ENCODE measurements at regions not wholly inside any gene's neighbourhood (a gene's known extent, or its start where the extent isn't known, plus 50 kb on each side); places are given as distances from the start of the nearest gene placed in this dataset.

GRCh38 chr3:16695710-16696109, 90.5 kb upstream of the DAZL start:
- TF ChIP-seq CTCF (conservative IDR thresholded peaks at IDR 0.05), result no peak
- peaks cover 4% of the 10 kb centered on the region for H3K4me1 Mint-ChIP-seq
- H3K27ac Mint-ChIP-seq (ENCODE audit: unreplicated experiment), result no peak overlapping the region
- peaks cover 2% of the 10 kb centered on the region for H3K27me3 Mint-ChIP-seq (ENCODE audit: low read depth)
- no peaks in the 10 kb centered on the region for H3K9me3 Mint-ChIP-seq
- no peak overlapping the region for H3K4me3 Mint-ChIP-seq
- no peaks in the 10 kb centered on the region for H3K36me3 Mint-ChIP-seq (ENCODE audit: low read depth)
- no peak for DNase-seq (ENCODE audit: low read depth, low spot score)

- DNase-seq (ENCODE audit: low read depth, low spot score), result no peak
- Mint-ChIP-seq H3K9me3 (no peaks in the 10 kb centered on the region), H3K4me3 (no peak overlapping the region), H3K27ac (ENCODE audit: unreplicated experiment) (peak overlapping the region; percentile 54), H3K36me3 (ENCODE audit: low read depth) (no peaks in the 10 kb centered on the region), H3K27me3 (ENCODE audit: low read depth) (peaks cover 2% of the 10 kb centered on the region), H3K4me1 (peaks cover 4% of the 10 kb centered on the region)
- no peak for TF ChIP-seq CTCF (conservative IDR thresholded peaks at IDR 0.05)
Measured at GRCh38 chr3:16697443-16698147, 92.4 kb upstream of the DAZL start.

GRCh38 chr3:16700651-16701050, 95.4 kb upstream of the DAZL start:
- Mint-ChIP-seq H3K4me3 (no peak overlapping the region), H3K9me3 (no peaks in the 10 kb centered on the region), H3K27ac (ENCODE audit: unreplicated experiment) (no peak overlapping the region), H3K4me1 (peaks cover 4% of the 10 kb centered on the region), H3K36me3 (ENCODE audit: low read depth) (no peaks in the 10 kb centered on the region), H3K27me3 (ENCODE audit: low read depth) (peaks cover 2% of the 10 kb centered on the region)
- DNase-seq (ENCODE audit: low read depth, low spot score), result no peak
- no peak for TF ChIP-seq CTCF (conservative IDR thresholded peaks at IDR 0.05)

- Mint-ChIP-seq H3K27ac (ENCODE audit: unreplicated experiment) (no peak overlapping the region), H3K4me3 (no peak overlapping the region), H3K4me1 (no peaks in the 10 kb centered on the region), H3K27me3 (ENCODE audit: low read depth) (peaks cover 2% of the 10 kb centered on the region), H3K9me3 (no peaks in the 10 kb centered on the region), H3K36me3 (ENCODE audit: low read depth) (no peaks in the 10 kb centered on the region)
- no peak for TF ChIP-seq CTCF (conservative IDR thresholded peaks at IDR 0.05)
- no peak for DNase-seq (ENCODE audit: low read depth, low spot score)
Measured at GRCh38 chr3:16704941-16705340, 99.7 kb upstream of the DAZL start.

- H3K36me3 Mint-ChIP-seq (ENCODE audit: low read depth), result no peaks in the 10 kb centered on the region
- no peaks in the 10 kb centered on the region for H3K4me1 Mint-ChIP-seq
- peaks cover 2% of the 10 kb centered on the region for H3K9me3 Mint-ChIP-seq
- H3K4me3 Mint-ChIP-seq, result no peak overlapping the region
- no peak for TF ChIP-seq CTCF (conservative IDR thresholded peaks at IDR 0.05)
- no peaks in the 10 kb centered on the region for H3K27me3 Mint-ChIP-seq (ENCODE audit: low read depth)
- no peak for DNase-seq (ENCODE audit: low read depth, low spot score)
- no peak overlapping the region for H3K27ac Mint-ChIP-seq (ENCODE audit: unreplicated experiment)
Measured at GRCh38 chr3:16707260-16707659, 102.0 kb upstream of the DAZL start.

Measured in neural crest cell (in vitro differentiated cells).